ENCODE measurements at regions not wholly inside any gene's neighbourhood (a gene's known extent, or its start where the extent isn't known, plus 50 kb on each side); places are given as distances from the start of the nearest gene placed in this dataset.

GRCh38 chr2:83764447-83765005 is 694.6 kb downstream of the SUCLG1 start:
- no peak for TF ChIP-seq CTCF (IDR thresholded peaks at IDR 0.05)
- TF ChIP-seq POLR2AphosphoS5 (IDR thresholded peaks at IDR 0.05) = no peak

Measured in upper lobe of left lung (tissue), 4 donors.